ENCODE measurements at regions not wholly inside any gene's neighbourhood (a gene's known extent, or its start where the extent isn't known, plus 50 kb on each side); places are given as distances from the start of the nearest gene placed in this dataset.

GRCh38 chr10:111833251-111833650, 350.3 kb downstream of the GPAM start:
- H3K27ac Mint-ChIP-seq, result no peak overlapping the region
- no peaks in the 10 kb centered on the region for H3K79me2 ChIP-seq (ENCODE audit: insufficient read depth, low read length)
- H4K91ac ChIP-seq (ENCODE audit: insufficient read length, low read depth, low read length), result no peak overlapping the region
- H3K27ac ChIP-seq (ENCODE audit: insufficient read length, low read depth, low read length), result no peak overlapping the region
- no peak overlapping the region for H2AFZ ChIP-seq (ENCODE audit: low read length)
- no peaks in the 10 kb centered on the region for H3K27me3 ChIP-seq (ENCODE audit: insufficient read depth, low read length)
- no peaks in the 10 kb centered on the region for H3K23me2 ChIP-seq (ENCODE audit: insufficient read length, low read depth, low read length, poor library complexity, severe bottlenecking)
- H3K14ac ChIP-seq (ENCODE audit: insufficient read depth, low read length), result no peak overlapping the region
- no peak overlapping the region for H2AK5ac ChIP-seq (ENCODE audit: insufficient read length, low read length)
- H3K4me3 Mint-ChIP-seq, result no peak overlapping the region
- no peak overlapping the region for H2BK15ac ChIP-seq (ENCODE audit: low read depth, low read length)
- no peak for TF ChIP-seq CTCF (conservative IDR thresholded peaks at IDR 0.05)
- no peaks in the 10 kb centered on the region for H3K79me1 ChIP-seq (ENCODE audit: insufficient read depth, low read depth, low read length, poor library complexity, severe bottlenecking)
- WGBS (ENCODE audit: extremely low coverage, insufficient read length, low lambda C conversion rate), result no CpG with 5 or more reads among the region's 2 CpGs
- no peak overlapping the region for H3K56ac ChIP-seq (ENCODE audit: insufficient read length, low read depth, low read length)
- DNase-seq, result no peak
- H3K4me2 ChIP-seq (ENCODE audit: insufficient read depth, insufficient read length, low read length), result no peak overlapping the region
- no peak overlapping the region for H3T11ph ChIP-seq (ENCODE audit: low read length)
- no peaks in the 10 kb centered on the region for H3K9me3 ChIP-seq (ENCODE audit: control insufficient read depth, low read depth, low read length)
- no peak overlapping the region for H2BK20ac ChIP-seq (ENCODE audit: low read depth, low read length, poor library complexity, severe bottlenecking)
- no peaks in the 10 kb centered on the region for H3K27me3 Mint-ChIP-seq (ENCODE audit: low read depth)
- H2BK12ac ChIP-seq (ENCODE audit: insufficient read length, low read depth, low read length), result no peak overlapping the region
- H3K9ac ChIP-seq (ENCODE audit: extremely low read depth, insufficient read length, low read length), result no peak overlapping the region
- no peak overlapping the region for H3K23ac ChIP-seq (ENCODE audit: insufficient read length, low read depth, low read length)
- H3K4me1 ChIP-seq (ENCODE audit: insufficient read depth, low read length), result peaks cover 10% of the 10 kb centered on the region; the same call in 1 of the 2 replicates
- no peak overlapping the region for H4K8ac ChIP-seq (replicated peaks; ENCODE audit: insufficient read length, low read depth, low read length)
- H3K9me3 Mint-ChIP-seq, result no peaks in the 10 kb centered on the region
- no peaks in the 10 kb centered on the region; a peak in 1 of 7 replicates for H3K36me3 Mint-ChIP-seq (ENCODE audit: insufficient read depth in 1 of 3, low read depth in 3 of 3)
- H2BK120ac ChIP-seq (ENCODE audit: low read depth, low read length, poor library complexity, severe bottlenecking), result no peak overlapping the region
- no peak overlapping the region for H2BK5ac ChIP-seq (ENCODE audit: insufficient read length, low read length)
- H4K20me1 ChIP-seq (ENCODE audit: control insufficient read depth, insufficient read depth, insufficient read length), result no peaks in the 10 kb centered on the region
- H4K5ac ChIP-seq (ENCODE audit: insufficient read length, low read depth, low read length), result no peak overlapping the region
- no peak overlapping the region for H3K18ac ChIP-seq (ENCODE audit: insufficient read length, low read depth, low read length)
- H3K4me1 Mint-ChIP-seq, result peaks cover 32 to 37% of the 10 kb centered on the region in 2 experiments
- no peak overlapping the region for H3K4ac ChIP-seq (ENCODE audit: low read depth, low read length)
